Head of caudate nucleus (tissue), 42 donors: ENCODE measurements at regions not wholly inside any gene's neighbourhood (a gene's known extent, or its start where the extent isn't known, plus 50 kb on each side); places are given as distances from the start of the nearest gene placed in this dataset.

ENCODE experiments used
- DNase-seq, 42 donors: peaks; one replicate each; pipeline versions ENCODE4 v3.0.0 to v3.0.0-alpha.2; 2020 to 2021; ENCODE audit warnings: mixed read lengths in 7 of 42
- intact Hi-C: fragments of 100-400 bp; cut with DNase I; formaldehyde crosslinking; loops from one replicate; pipeline ENCODE4 v1.15.0; 2022

GRCh38 chr7:18384491-18385143 is 110.9 kb upstream of the HDAC9 start:
- intact Hi-C loops, result no loop called here
- no peak for DNase-seq

GRCh38 chr7:18386607-18387006 is 108.9 kb upstream of the HDAC9 start:
- DNase-seq, result no peak
- intact Hi-C loops, result no loop called here

DNA sequence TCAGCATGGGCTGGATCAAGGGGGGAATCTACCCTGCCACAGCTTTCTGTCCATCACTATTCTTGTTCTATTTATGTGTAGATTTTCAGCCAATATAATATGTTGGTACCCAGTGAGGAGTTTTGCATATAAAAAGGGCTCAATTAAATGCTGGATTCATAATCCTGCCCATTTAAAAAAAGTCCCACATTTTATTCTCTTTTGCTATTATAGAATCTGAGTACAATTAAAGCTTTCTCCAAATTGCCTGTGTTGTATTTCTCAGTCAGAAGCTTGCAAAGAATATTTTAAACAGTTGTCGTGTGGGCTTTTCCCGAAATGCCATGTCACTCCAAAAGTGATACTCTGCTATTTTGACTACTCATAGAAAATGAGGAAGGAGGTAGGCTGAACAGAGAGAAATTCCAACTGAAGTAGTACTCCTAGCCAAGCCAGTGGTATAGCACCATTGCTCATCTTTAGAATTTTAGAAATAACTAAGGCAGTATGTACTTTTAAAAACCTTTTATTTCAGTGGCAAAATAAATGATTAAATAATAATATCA is 108.3 kb upstream of the HDAC9 start:
- peak in 2 of 42 donors; percentile 7 to 10 for DNase-seq
- intact Hi-C loops, result no loop called here

- intact Hi-C loops, result no loop called here
- DNase-seq, result no peak
Observed at GRCh38 chr7:18390535-18390907, 105.0 kb upstream of the HDAC9 start.

GRCh38 chr7:18393465-18394118 is 102.0 kb upstream of the HDAC9 start:
- DNase-seq, result no peak
- intact Hi-C loops, result no loop called here

DNA sequence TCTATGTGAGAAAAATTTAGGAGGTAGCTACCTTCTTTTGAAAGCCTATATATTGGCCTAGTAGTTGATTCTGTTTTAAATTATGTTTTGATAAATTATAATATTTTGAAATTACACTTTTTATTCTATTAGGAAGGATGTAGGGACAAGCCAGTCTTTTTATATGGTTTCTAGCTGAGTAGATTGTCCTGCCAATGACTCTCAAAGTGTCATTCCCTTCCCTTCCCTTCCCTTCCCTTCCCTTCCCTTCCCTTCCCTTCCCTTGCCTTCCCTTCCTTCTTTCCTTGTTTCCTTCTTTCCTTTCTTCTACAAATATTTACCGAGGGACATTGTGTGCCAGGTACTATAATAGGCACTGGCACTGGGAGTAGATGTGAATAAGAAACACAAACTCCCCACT is 99.7 kb upstream of the HDAC9 start:
- intact Hi-C loops, result no loop called here
- no peak for DNase-seq

- intact Hi-C loops, result no loop called here
- DNase-seq, result no peak
Observed at GRCh38 chr7:18396953-18397352, 98.6 kb upstream of the HDAC9 start.

DNA sequence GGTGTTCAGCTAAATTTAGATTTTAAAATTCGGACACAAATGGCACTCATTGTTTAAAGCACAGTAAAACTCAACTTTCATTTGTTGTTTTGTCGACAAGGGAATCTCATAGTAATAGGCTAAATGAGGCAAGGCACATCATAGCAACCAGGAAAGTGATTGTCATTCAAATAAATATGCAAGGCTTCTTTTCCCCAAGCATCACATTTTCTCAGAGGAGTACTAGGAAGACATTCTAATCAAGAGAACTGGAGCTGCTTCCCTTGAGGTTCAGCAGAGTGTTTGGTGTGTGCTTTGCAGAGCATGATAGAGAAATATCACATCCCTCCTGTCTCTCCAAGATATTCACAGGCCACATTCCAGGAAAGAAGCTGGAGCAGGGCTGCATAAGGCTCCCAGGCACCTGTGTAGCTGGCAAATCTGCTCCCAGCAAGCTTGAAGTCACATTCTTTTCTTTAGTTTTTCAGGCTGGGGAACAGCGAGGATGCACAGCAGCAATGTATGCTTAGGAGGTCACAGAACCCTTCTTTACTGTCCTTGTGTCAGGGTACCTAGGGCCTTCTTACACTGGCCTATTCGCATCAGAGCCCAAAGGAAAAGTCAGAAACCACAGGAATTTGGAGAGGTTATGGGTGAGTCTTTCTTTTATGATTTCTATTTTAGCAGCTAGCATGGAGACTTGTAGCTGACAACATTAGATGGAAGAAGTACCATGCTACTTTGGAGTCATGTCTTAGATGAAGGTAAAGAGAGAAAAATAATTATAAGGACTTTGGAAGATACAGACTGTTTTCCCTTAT is 95.9 kb upstream of the HDAC9 start:
- intact Hi-C loops, result no loop called here
- no peak for DNase-seq

- intact Hi-C loops, result no loop called here
- no peak for DNase-seq
Observed at GRCh38 chr7:18400275-18400674, 95.3 kb upstream of the HDAC9 start.

GRCh38 chr7:18400726-18401125 is 94.8 kb upstream of the HDAC9 start:
- intact Hi-C loops, result no loop called here
- no peak for DNase-seq

DNA sequence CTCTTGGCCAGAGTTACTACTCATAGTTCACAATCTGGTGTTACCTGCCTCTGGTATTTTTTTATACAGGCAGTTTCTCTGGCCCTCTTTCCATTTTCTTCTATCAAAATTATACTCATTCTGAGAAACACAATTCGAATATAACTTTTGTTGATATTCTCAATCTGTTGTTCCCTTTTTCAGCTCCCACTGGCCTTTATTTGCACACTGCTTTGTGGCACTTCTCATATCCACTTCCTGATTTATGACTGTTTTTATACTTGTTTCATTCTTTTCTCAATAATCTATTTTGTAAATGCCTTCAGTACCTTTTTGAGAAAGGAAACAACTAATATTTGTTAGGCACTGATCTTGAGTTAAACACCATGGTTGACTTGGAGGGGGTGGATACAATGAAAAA is 93.8 kb upstream of the HDAC9 start:
- intact Hi-C loops, result no loop called here
- DNase-seq, result no peak

- no peak for DNase-seq
- intact Hi-C loops, result no loop called here
Observed at GRCh38 chr7:18402488-18403183, 92.9 kb upstream of the HDAC9 start.

DNA sequence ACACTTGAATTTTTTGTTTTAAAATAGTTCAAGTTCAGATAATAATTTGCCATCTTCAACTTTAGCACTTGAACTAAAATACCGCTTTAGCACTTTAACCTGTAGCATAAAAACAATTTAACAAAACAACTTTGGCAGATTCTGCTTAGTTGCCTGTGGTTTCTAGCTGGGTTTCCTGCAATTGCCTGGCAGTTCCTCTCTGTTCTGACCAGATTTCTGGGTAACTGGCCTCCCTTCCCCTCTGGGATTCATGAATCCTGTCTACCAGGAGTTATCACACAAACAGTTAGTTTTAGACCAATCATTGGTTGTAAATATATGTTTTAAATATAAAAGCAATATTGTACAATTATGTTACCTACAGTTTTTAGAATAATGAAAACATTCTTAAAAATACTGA is 89.8 kb upstream of the HDAC9 start:
- intact Hi-C loops, result no loop called here
- DNase-seq, result no peak

- no peak for DNase-seq
- intact Hi-C loops, result no loop called here
Observed at GRCh38 chr7:18407385-18407784, 88.2 kb upstream of the HDAC9 start.

DNA sequence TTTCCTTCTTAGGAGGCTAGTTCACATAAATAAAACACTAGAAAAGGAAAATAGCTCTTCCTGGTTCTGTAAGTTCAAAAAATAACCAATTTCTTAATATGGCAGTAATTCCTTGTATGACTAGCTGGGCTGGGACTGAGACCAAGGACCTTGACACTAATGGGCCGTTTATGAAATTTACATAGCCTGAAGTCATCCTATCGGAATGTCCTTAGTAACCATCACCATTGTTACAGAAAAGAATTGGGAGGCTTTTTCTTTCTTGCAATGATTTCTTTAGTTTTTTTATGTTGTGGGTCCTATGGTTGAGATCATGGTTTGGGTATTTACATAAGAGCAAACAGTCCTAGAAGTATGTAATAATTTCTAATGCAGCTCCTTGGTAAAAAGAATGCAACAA is 87.1 kb upstream of the HDAC9 start:
- DNase-seq, result no peak
- intact Hi-C loops, result no loop called here

GRCh38 chr7:18408868-18409267 is 86.7 kb upstream of the HDAC9 start:
- no peak for DNase-seq
- intact Hi-C loops, result no loop called here

DNA sequence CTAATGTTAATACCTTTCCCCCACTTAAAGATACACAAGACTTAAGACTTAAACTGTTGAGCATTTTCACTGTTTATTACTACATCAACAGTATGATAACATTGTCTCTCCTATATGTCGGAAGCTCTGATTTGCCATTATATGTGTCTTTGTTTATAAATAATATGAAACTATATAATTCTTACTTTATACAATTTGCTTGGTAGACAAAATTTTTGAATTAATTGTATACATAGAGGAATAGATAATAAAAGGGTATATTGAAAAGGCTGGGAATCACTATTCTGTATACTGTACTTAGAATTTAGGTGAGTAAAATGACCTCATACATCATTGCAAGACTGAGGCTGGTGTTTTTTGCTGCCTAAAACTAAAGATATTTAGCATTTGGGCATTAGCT is 82.1 kb upstream of the HDAC9 start:
- no peak for DNase-seq
- intact Hi-C loops, result no loop called here

- intact Hi-C loops, result no loop called here
- no peak for DNase-seq
Observed at GRCh38 chr7:18414885-18415284, 80.7 kb upstream of the HDAC9 start.

GRCh38 chr7:18416988-18417387 is 78.6 kb upstream of the HDAC9 start:
- intact Hi-C loops, result no loop called here
- no peak for DNase-seq

- DNase-seq, result no peak
- intact Hi-C loops, result no loop called here
Observed at GRCh38 chr7:18419456-18419855, 76.1 kb upstream of the HDAC9 start.
